Activated CD4-positive, CD25-positive, alpha-beta regulatory T cell treated with anti-CD3 and anti-CD28 coated beads, Interleukin-2, amount 50 U/mL, for 16 hours (primary cell): ENCODE measurements at regions not wholly inside any gene's neighbourhood (a gene's known extent, or its start where the extent isn't known, plus 50 kb on each side); places are given as distances from the start of the nearest gene placed in this dataset.
"Not testable (repeated sequence)": the region's sequence is repeated elsewhere in the genome, so short reads cannot be mapped to it uniquely, and the experiment has no call there.

ENCODE experiments used
- DNase-seq: peaks from one replicate; pipeline ENCODE4 v3.0.0-alpha.2; 2020; ENCODE audit warnings: low read depth, low spot score

- DNase-seq, result no peak
Observed at GRCh38 chr3:101950510-101950909, 101.2 kb downstream of the NFKBIZ start.

GRCh38 chr3:101950985-101951733 is 101.8 kb downstream of the NFKBIZ start:
- DNase-seq, result no peak

GRCh38 chr3:101954361-101954760 is 105.0 kb downstream of the NFKBIZ start:
- no peak for DNase-seq

- DNase-seq, result no peak
Observed at GRCh38 chr3:101954936-101955335, 105.6 kb downstream of the NFKBIZ start.

GRCh38 chr3:101962055-101962454 is 112.7 kb downstream of the NFKBIZ start:
- DNase-seq, result no peak

GRCh38 chr3:101963902-101964362 is 114.6 kb downstream of the NFKBIZ start:
- DNase-seq, result no peak

- DNase-seq, result no peak
Observed at GRCh38 chr3:101964861-101965260, 115.5 kb downstream of the NFKBIZ start.

- DNase-seq, result no peak
Observed at GRCh38 chr3:101966226-101966625, 116.9 kb downstream of the NFKBIZ start.

- no peak for DNase-seq
Observed at GRCh38 chr3:101970212-101970611, 120.9 kb downstream of the NFKBIZ start.

GRCh38 chr3:101970905-101971304 is 121.6 kb downstream of the NFKBIZ start:
- DNase-seq, result no peak

- no peak for DNase-seq
Observed at GRCh38 chr3:101972430-101973162, 123.3 kb downstream of the NFKBIZ start.

- no peak for DNase-seq
Observed at GRCh38 chr3:101973163-101973505, 123.8 kb downstream of the NFKBIZ start.

GRCh38 chr3:101975415-101975814 is 126.1 kb downstream of the NFKBIZ start:
- not testable (repeated sequence) for DNase-seq

- no peak for DNase-seq
Observed at GRCh38 chr3:101976473-101976872, 127.2 kb downstream of the NFKBIZ start.

GRCh38 chr3:101978348-101978747 is 129.0 kb downstream of the NFKBIZ start:
- DNase-seq, result no peak

- no peak for DNase-seq
Observed at GRCh38 chr3:101979033-101979432, 129.7 kb downstream of the NFKBIZ start.

GRCh38 chr3:101984356-101984755 is 135.0 kb downstream of the NFKBIZ start:
- no peak for DNase-seq

- DNase-seq, result no peak
Observed at GRCh38 chr3:101988596-101988995, 139.3 kb downstream of the NFKBIZ start.

GRCh38 chr3:101989578-101990200 is 140.4 kb downstream of the NFKBIZ start:
- no peak for DNase-seq

GRCh38 chr3:101992863-101993262 is 143.5 kb downstream of the NFKBIZ start:
- no peak for DNase-seq

GRCh38 chr3:101994386-101994785 is 145.1 kb downstream of the NFKBIZ start:
- no peak for DNase-seq

GRCh38 chr3:101995371-101996046 is 146.2 kb downstream of the NFKBIZ start:
- no peak for DNase-seq
